ENCODE measurements at regions not wholly inside any gene's neighbourhood (a gene's known extent, or its start where the extent isn't known, plus 50 kb on each side); places are given as distances from the start of the nearest gene placed in this dataset.

DNA sequence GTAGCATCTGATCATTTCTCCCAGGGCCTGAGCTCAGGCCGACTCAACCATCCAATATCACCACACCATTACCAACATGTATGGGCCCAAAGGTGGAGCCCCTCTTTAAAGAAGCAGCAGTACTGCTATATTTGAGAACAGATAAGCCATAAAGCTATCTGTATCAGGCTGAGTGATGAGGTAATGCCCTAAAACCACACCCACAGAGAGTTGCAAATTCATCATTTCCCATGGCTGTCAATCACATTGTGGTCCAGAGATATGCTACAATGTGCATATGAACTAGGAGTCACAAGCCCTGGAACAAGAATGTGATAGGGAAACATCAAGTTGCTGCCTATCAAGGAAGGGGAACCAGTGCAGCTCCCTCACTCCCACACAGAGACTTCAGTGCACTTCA, 52.6 kb upstream of the GALNT13 start:
- no peak for DNase-seq

DNA sequence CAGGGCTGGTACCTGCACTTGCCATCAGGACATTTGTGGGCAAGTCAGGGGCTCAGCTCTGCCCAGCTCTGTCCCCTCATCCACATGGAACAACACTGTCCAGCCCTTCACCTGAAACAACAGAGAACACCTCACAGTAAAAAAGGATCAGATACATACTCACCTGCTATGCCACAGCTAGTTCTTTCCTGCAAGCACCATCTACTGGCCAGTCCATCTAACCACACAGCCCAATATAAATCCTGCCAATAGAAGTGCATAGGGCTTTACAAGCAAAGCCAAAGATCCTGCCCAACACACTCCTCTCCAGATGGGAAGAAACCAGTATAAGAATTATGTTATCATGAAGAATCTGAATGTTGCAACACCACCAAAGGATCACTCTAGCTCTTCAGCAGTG, 52.2 kb upstream of the GALNT13 start:
- peak in 1 of 2 experiments; percentile 3 for DNase-seq
